ENCODE measurements at regions not wholly inside any gene's neighbourhood (a gene's known extent, or its start where the extent isn't known, plus 50 kb on each side); places are given as distances from the start of the nearest gene placed in this dataset.
A peak's percentile ranks its signal among the peaks of the same experiment; 100 is the strongest.

DNA sequence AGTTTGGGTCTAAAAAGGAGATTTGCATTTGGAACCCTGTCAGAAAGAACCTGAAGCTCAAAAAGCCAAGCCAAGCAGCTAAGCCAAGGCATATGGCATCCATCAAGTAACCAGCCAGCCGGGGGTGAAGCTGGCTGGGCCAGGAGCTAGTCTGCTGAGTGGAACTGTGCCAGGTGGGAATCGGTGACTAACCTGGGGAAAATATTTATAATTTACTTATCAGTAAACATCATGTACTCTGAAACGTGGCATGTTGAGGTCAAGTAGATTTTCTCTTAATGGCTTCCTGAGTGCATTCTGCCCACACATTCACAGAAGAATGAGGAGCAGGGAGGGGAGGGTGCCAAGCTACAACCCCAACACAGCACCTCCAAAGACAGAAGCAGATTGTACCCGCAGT is 70.5 kb upstream of the SESN3 start:
- no peak for TF ChIP-seq CTCF (IDR thresholded peaks at IDR 0.05)
- TF ChIP-seq EP300 (IDR thresholded peaks at IDR 0.05), result no peak
- peak; percentile 69 for TF ChIP-seq POLR2AphosphoS5 (IDR thresholded peaks at IDR 0.05)
- no peak for TF ChIP-seq POLR2A (IDR thresholded peaks at IDR 0.05)
